ENCODE measurements at regions not wholly inside any gene's neighbourhood (a gene's known extent, or its start where the extent isn't known, plus 50 kb on each side); places are given as distances from the start of the nearest gene placed in this dataset.

DNA sequence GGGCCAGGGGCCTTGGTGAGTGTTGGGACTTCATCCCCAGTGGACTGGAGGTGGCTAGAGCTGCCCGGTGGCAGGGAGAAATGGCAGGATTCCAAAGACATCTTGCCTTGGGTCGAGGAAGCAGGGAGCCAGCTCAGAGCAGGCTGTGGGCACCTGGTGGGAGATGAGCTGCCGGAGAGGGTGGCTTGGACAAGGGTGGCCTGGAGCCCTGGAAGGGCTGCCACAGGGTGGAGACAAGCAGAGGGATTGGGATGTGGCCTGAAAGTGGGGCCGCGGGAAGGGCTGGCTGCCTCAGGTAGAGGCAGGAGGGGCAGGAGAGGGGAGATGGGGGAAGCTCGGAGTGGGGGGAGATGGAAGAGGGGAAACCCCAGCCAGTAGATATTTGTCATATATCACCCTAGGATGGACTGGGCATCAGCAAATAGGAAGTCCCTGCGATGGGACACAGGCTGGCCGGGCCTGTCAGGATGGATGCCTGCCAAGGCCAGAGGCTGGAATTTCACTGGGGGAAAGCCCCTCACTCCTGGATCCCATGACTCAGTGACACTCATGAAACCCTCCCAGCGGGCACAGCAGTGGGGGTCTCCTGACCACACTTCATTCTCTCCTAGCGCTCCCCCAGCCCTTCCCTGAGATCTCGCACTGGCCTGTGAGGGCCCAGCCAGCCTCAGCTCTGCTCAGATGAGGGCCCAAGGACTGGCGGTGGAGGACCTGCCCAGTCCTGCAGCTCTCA is 72.0 kb upstream of the SHISAL1 start:
- TF ChIP-seq CTCF (IDR thresholded peaks at IDR 0.05): no peak
- TF ChIP-seq POLR2AphosphoS5 (IDR thresholded peaks at IDR 0.05): no peak
- no peak for TF ChIP-seq POLR2A (IDR thresholded peaks at IDR 0.05)
- TF ChIP-seq EP300 (IDR thresholded peaks at IDR 0.05): no peak

Data from gastroesophageal sphincter (tissue), 3 donors.